Activated T-cell treated with anti-CD3 and anti-CD28 coated beads, Interleukin-2, amount 50 U/mL, for 24 hours (primary cell): ENCODE measurements at regions not wholly inside any gene's neighbourhood (a gene's known extent, or its start where the extent isn't known, plus 50 kb on each side); places are given as distances from the start of the nearest gene placed in this dataset.
A peak's percentile ranks its signal among the peaks of the same experiment; 100 is the strongest.
"Not testable (repeated sequence)": the region's sequence is repeated elsewhere in the genome, so short reads cannot be mapped to it uniquely, and the experiment has no call there.

ENCODE experiments used
- DNase-seq: peaks from one replicate; pipeline ENCODE4 v3.0.0-alpha.2; 2020
- H3K27ac Mint-ChIP-seq: 2 replicates; pipeline ENCODE4 v1.8.0; 2020; ENCODE audit warnings: mild to moderate bottlenecking, mixed read lengths
- H3K27me3 Mint-ChIP-seq: 2 replicates; pipeline ENCODE4 v1.8.0; 2020; ENCODE audit warnings: mixed read lengths
- H3K36me3 Mint-ChIP-seq: 2 replicates; pipeline ENCODE4 v1.8.0; 2020; ENCODE audit warnings: low read depth, mixed read lengths
- H3K4me1 Mint-ChIP-seq: 2 replicates; pipeline ENCODE4 v1.8.0; 2020; ENCODE audit warnings: low read depth, mixed read lengths
- H3K4me3 Mint-ChIP-seq: 2 replicates; pipeline ENCODE4 v1.8.0; 2020; ENCODE audit warnings: mild to moderate bottlenecking, moderate library complexity, mixed read lengths
- H3K9me3 Mint-ChIP-seq: 2 replicates; pipeline ENCODE4 v1.8.0; 2020; ENCODE audit warnings: mixed read lengths

DNA sequence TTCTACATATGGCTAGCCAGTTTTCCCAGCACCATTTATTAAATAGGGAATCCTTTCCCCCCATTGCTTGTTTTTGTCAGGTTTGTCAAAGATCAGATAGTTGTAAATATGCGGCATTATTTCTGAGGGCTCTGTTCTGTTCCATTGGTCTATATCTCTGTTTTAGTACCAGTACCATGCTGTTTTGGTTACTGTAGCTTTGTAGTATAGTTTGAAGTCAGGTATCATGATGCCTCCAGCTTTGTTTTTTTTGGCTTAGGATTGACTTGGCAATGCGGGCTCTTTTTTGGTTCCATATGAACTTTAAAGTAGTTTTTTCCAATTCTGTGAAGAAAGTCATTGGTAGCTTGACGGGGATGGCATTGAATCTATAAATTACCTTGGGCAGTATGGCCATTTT lies 60.0 kb upstream of the GPC3 start:
- not testable (repeated sequence) for H3K27ac Mint-ChIP-seq, H3K4me3 Mint-ChIP-seq

GRCh38 chrX:134067107-134067506 lies 81.7 kb upstream of the GPC3 start:
- not testable (repeated sequence) for H3K9me3 Mint-ChIP-seq, H3K4me1 Mint-ChIP-seq, H3K27ac Mint-ChIP-seq, H3K4me3 Mint-ChIP-seq, H3K36me3 Mint-ChIP-seq, DNase-seq
- H3K27me3 Mint-ChIP-seq, result peaks cover 59% of the 10 kb centered on the region

More for the DNA sequence above, 60.0 kb upstream of the GPC3 start:
- H3K27me3 Mint-ChIP-seq, result peaks cover 21% of the 10 kb centered on the region
- not testable (repeated sequence) for H3K36me3 Mint-ChIP-seq, H3K9me3 Mint-ChIP-seq, H3K4me1 Mint-ChIP-seq, DNase-seq

- H3K9me3 Mint-ChIP-seq, DNase-seq, H3K36me3 Mint-ChIP-seq, H3K4me3 Mint-ChIP-seq, H3K27ac Mint-ChIP-seq, H3K4me1 Mint-ChIP-seq: not testable (repeated sequence)
- H3K27me3 Mint-ChIP-seq, result peaks cover 41% of the 10 kb centered on the region
Measured at GRCh38 chrX:134071899-134072298, 86.5 kb upstream of the GPC3 start.

- H3K27me3 Mint-ChIP-seq, result peaks cover 48% of the 10 kb centered on the region
- no peaks in the 10 kb centered on the region for H3K9me3 Mint-ChIP-seq
- DNase-seq, result no peak
- H3K4me1 Mint-ChIP-seq, result no peaks in the 10 kb centered on the region
- H3K27ac Mint-ChIP-seq, result no peak overlapping the region
- no peaks in the 10 kb centered on the region for H3K36me3 Mint-ChIP-seq
- H3K4me3 Mint-ChIP-seq, result no peak overlapping the region
Measured at GRCh38 chrX:134073341-134073740, 87.9 kb upstream of the GPC3 start.

DNA sequence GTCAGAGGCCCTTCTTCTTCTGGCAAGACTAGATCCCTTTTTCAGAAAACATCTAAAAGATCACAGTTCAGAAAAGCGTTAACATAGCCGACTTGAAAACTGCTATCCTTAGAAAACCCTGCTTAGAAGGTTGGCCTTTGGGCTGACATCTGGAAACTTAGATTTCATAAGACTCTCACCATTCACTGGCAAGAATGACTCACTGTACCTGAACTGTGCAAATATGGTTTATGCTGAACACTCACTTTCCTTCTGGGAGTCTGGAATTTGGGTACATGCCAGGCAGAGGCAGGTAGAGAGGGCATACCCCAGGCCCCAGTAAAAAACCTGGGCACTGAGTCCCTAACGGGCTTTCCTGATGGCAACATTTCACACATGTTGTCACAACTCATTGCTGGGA lies 88.8 kb upstream of the GPC3 start:
- Mint-ChIP-seq H3K27me3 (peaks cover 55% of the 10 kb centered on the region), H3K9me3 (no peaks in the 10 kb centered on the region), H3K27ac (no peak overlapping the region), H3K4me3 (no peak overlapping the region), H3K4me1 (no peaks in the 10 kb centered on the region), H3K36me3 (no peaks in the 10 kb centered on the region)
- no peak for DNase-seq

GRCh38 chrX:134075894-134076718 lies 90.7 kb upstream of the GPC3 start:
- H3K4me1 Mint-ChIP-seq, result no peaks in the 10 kb centered on the region
- no peak overlapping the region for H3K4me3 Mint-ChIP-seq
- H3K27ac Mint-ChIP-seq, result no peak overlapping the region
- H3K36me3 Mint-ChIP-seq, result no peaks in the 10 kb centered on the region
- DNase-seq, result no peak
- H3K27me3 Mint-ChIP-seq, result peaks cover 56% of the 10 kb centered on the region
- no peaks in the 10 kb centered on the region for H3K9me3 Mint-ChIP-seq

DNA sequence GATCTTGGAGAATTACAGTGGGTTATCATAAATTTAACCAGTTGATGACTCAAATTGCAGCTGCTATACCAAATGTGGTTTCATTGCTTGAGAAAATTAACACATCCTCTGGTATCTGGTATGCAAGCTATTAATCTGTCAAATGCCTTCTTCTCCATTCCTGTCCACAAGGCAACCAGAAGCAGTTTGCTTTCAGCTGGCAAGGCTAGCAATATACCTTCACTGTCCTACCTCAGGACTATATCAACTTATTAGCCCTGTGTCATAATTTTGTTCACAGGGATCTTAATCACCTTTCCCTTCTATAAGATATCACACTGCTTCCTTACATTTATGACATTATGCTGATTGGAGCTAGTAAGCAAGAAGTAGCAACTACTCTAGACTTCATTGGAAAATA lies 110.0 kb upstream of the GPC3 start:
- Mint-ChIP-seq H3K9me3 (no peaks in the 10 kb centered on the region), H3K27me3 (peaks cover 20% of the 10 kb centered on the region), H3K36me3 (no peaks in the 10 kb centered on the region)

DNA sequence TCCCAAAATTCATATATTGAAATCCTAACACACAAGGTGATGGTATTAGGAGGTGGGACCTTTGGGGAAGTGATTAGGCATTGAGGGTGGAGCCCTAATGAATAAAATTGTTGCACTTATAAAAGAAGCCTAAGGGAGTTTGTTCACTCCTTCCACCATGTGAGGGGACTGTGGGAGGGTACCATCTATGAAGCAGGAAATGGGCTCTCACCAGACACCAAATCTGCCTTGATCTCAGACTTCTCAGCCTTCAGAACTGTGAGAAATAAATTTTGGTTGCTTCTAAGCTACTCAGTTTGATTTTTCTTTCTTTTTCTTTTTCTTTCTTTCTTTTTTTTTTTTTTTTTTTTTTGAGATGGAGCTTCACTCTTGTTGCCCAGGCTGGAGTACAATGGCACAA lies 116.2 kb upstream of the GPC3 start:
- Mint-ChIP-seq H3K4me1 (no peaks in the 10 kb centered on the region), H3K36me3 (no peaks in the 10 kb centered on the region), H3K27ac (no peak overlapping the region), H3K9me3 (no peaks in the 10 kb centered on the region), H3K4me3 (no peak overlapping the region), H3K27me3 (peaks cover 22% of the 10 kb centered on the region)
- no peak for DNase-seq

More for the DNA sequence above, 110.0 kb upstream of the GPC3 start:
- no peak overlapping the region for H3K4me3 Mint-ChIP-seq
- H3K4me1 Mint-ChIP-seq, result no peaks in the 10 kb centered on the region
- H3K27ac Mint-ChIP-seq, result no peak overlapping the region
- DNase-seq, result no peak

GRCh38 chrX:134115270-134115669 lies 121.7 kb upstream of the CCDC160 start:
- H3K4me1 Mint-ChIP-seq, result no peaks in the 10 kb centered on the region
- H3K27me3 Mint-ChIP-seq, result peaks cover 67% of the 10 kb centered on the region
- H3K4me3 Mint-ChIP-seq, result no peak overlapping the region
- no peaks in the 10 kb centered on the region for H3K9me3 Mint-ChIP-seq
- H3K27ac Mint-ChIP-seq, result no peak overlapping the region
- no peak for DNase-seq
- no peaks in the 10 kb centered on the region for H3K36me3 Mint-ChIP-seq

- Mint-ChIP-seq H3K4me3 (no peak overlapping the region), H3K27me3 (peaks cover 51% of the 10 kb centered on the region), H3K4me1 (no peaks in the 10 kb centered on the region), H3K36me3 (no peaks in the 10 kb centered on the region), H3K27ac (no peak overlapping the region), H3K9me3 (no peaks in the 10 kb centered on the region)
- DNase-seq, result no peak
Measured at GRCh38 chrX:134137341-134137740, 99.6 kb upstream of the CCDC160 start.

GRCh38 chrX:134139090-134139489 lies 97.9 kb upstream of the CCDC160 start:
- no peak overlapping the region for H3K4me3 Mint-ChIP-seq
- H3K9me3 Mint-ChIP-seq, result no peaks in the 10 kb centered on the region
- peaks cover 50% of the 10 kb centered on the region for H3K27me3 Mint-ChIP-seq
- no peak for DNase-seq
- H3K4me1 Mint-ChIP-seq, result no peaks in the 10 kb centered on the region
- H3K36me3 Mint-ChIP-seq, result no peaks in the 10 kb centered on the region
- no peak overlapping the region for H3K27ac Mint-ChIP-seq

DNA sequence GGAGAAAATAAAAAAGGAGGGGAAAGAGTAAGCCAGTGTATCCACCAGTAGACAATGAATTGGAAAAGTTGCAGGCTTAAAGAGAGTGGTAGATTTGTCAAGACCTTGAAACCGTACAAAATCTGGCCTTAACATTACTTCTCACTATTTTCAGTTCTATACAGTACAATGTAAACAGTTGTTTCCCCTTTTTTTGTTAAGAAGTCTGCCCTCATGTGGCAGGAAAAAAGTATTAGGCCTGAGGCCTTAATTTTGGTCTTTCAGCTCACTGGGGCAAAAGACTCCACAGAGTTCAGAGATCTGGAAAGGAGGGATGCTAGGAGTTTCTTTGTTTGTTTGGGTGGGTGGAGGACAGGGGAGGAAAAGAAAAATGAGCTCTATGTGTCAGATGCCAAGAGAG lies 92.8 kb upstream of the CCDC160 start:
- DNase-seq, result no peak
- no peak overlapping the region for H3K4me3 Mint-ChIP-seq
- peaks cover 2% of the 10 kb centered on the region for H3K4me1 Mint-ChIP-seq
- no peaks in the 10 kb centered on the region for H3K36me3 Mint-ChIP-seq
- no peaks in the 10 kb centered on the region for H3K9me3 Mint-ChIP-seq
- H3K27ac Mint-ChIP-seq, result no peak overlapping the region
- peaks cover 16% of the 10 kb centered on the region for H3K27me3 Mint-ChIP-seq

- Mint-ChIP-seq H3K27me3 (peaks cover 7% of the 10 kb centered on the region), H3K27ac (no peak overlapping the region), H3K9me3 (no peaks in the 10 kb centered on the region), H3K4me1 (peaks cover 2% of the 10 kb centered on the region), H3K4me3 (no peak overlapping the region), H3K36me3 (no peaks in the 10 kb centered on the region)
- DNase-seq, result no peak
Measured at GRCh38 chrX:134146493-134146892, 90.5 kb upstream of the CCDC160 start.

DNA sequence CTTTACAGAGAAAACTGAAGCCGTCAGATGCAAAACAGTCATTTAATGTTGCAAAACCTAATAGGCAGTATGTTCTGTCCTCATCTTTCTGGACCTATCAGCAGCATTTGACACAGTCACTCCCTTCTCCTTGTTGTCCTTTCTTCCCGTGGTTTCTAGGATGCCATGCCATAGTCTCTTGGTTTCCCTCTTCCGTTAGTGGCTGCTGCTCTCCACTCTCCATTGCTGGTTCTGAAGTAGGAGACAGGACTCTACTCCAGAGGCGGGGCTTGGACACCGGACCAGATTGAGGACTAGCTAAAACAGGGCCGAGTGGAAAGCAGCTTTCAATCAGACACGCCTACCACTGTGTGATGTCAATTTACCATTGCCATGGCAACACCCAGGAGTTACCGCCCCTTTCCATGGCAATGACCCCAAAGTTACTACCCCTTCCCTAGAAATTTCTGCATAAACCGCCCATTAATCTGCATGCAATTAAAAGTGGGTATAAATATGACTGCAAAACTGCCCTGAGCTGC lies 88.8 kb upstream of the CCDC160 start:
- Mint-ChIP-seq H3K4me3 (no peak overlapping the region), H3K27ac (no peak overlapping the region), H3K9me3 (no peaks in the 10 kb centered on the region), H3K36me3 (no peaks in the 10 kb centered on the region), H3K4me1 (peaks cover 2% of the 10 kb centered on the region), H3K27me3 (peaks cover 7% of the 10 kb centered on the region)
- no peak for DNase-seq

GRCh38 chrX:134158821-134159512 lies 78.0 kb upstream of the CCDC160 start:
- Mint-ChIP-seq H3K27ac (peak overlapping the region; percentile 82), H3K4me3 (no peak overlapping the region), H3K27me3 (peaks cover 44% of the 10 kb centered on the region), H3K9me3 (no peaks in the 10 kb centered on the region), H3K36me3 (no peaks in the 10 kb centered on the region), H3K4me1 (peaks cover 16% of the 10 kb centered on the region)
- DNase-seq, result no peak
